HG03457 (cell line): ENCODE measurements at regions not wholly inside any gene's neighbourhood (a gene's known extent, or its start where the extent isn't known, plus 50 kb on each side); places are given as distances from the start of the nearest gene placed in this dataset.

ENCODE experiments used
- ATAC-seq: cut with Tn5 transposase; IDR thresholded peaks from one replicate; pipeline ENCODE4 v1.9.1; 2021; ENCODE audit warnings: moderate number of reproducible peaks; ENCODE audit not compliant: unreplicated experiment

- ATAC-seq: no peak
Observed at GRCh38 chr20:22438346-22438745, 146.0 kb downstream of the FOXA2 start.

GRCh38 chr20:22437354-22437753 lies 147.0 kb downstream of the FOXA2 start:
- no peak for ATAC-seq

GRCh38 chr20:22431419-22431818 lies 153.0 kb downstream of the FOXA2 start:
- no peak for ATAC-seq

- no peak for ATAC-seq
Observed at GRCh38 chr20:22430746-22431168, 153.6 kb downstream of the FOXA2 start.

- no peak for ATAC-seq
Observed at GRCh38 chr20:22430154-22430745, 154.1 kb downstream of the FOXA2 start.

GRCh38 chr20:22429175-22430153 lies 154.9 kb downstream of the FOXA2 start:
- no peak for ATAC-seq

GRCh38 chr20:22428051-22428450 lies 156.3 kb downstream of the FOXA2 start:
- ATAC-seq: no peak

- no peak for ATAC-seq
Observed at GRCh38 chr20:22426772-22427171, 157.6 kb downstream of the FOXA2 start.

GRCh38 chr20:22425344-22426295 lies 158.8 kb downstream of the FOXA2 start:
- ATAC-seq: no peak

GRCh38 chr20:22423190-22423832 lies 161.1 kb downstream of the FOXA2 start:
- no peak for ATAC-seq

GRCh38 chr20:22420116-22420598 lies 164.2 kb downstream of the FOXA2 start:
- no peak for ATAC-seq

GRCh38 chr20:22418738-22419137 lies 165.6 kb downstream of the FOXA2 start:
- ATAC-seq: no peak

GRCh38 chr20:22414305-22414742 lies 170.0 kb downstream of the FOXA2 start:
- no peak for ATAC-seq

GRCh38 chr20:22412977-22413868 lies 171.1 kb downstream of the FOXA2 start:
- ATAC-seq: no peak

GRCh38 chr20:22411627-22412450 lies 172.5 kb downstream of the FOXA2 start:
- no peak for ATAC-seq

GRCh38 chr20:22411286-22411626 lies 173.1 kb downstream of the FOXA2 start:
- no peak for ATAC-seq

GRCh38 chr20:22410556-22411130 lies 173.7 kb downstream of the FOXA2 start:
- no peak for ATAC-seq
